Panc1 (cell line): ENCODE measurements at regions not wholly inside any gene's neighbourhood (a gene's known extent, or its start where the extent isn't known, plus 50 kb on each side); places are given as distances from the start of the nearest gene placed in this dataset.
A peak's percentile ranks its signal among the peaks of the same experiment; 100 is the strongest.

Experiments
- ATAC-seq: fragments of 200-7000 bp; cut with Tn5 transposase; 2 replicates; pipeline ENCODE4 v1.9.1; 2020; ENCODE audit warnings: mild to moderate bottlenecking, moderate library complexity
- BruUV-seq: library from RNA; stranded (reverse); fragments of 400-500 nt; replicated peaks from 2 replicates; lab custom pipeline; 2021; lab: Mats Ljungman, UMichigan
- CTCF ChIA-PET: fragments of 300-600 bp; sonication (Branson Sonifier 250); formaldehyde crosslinking; loops from one replicate; lab custom pipeline; 2022; ENCODE audit warnings: antibody characterized with exemption; lab: Charles Lee
- POLR2A ChIA-PET: fragments of 300-600 bp; sonication (Branson Sonifier 250); formaldehyde crosslinking; loops from one replicate; lab custom pipeline; 2022; ENCODE audit warnings: antibody characterized with exemption; lab: Charles Lee
- DNase-seq: peaks from one replicate; pipeline ENCODE4 v3.0.0-alpha.2; 2010; ENCODE audit warnings: low read depth, low spot score
- H3K27ac ChIP-seq: 2 replicates; pipeline ENCODE4 v1.5.1; 2011; ENCODE audit warnings: mild to moderate bottlenecking, low read length, inconsistent platforms
- H3K27me3 ChIP-seq: fragments of 200-500 bp; sonication (Bioruptor generic); 2 replicates; pipeline ENCODE4 v1.6.0; 2014; ENCODE audit warnings: low read length, inconsistent platforms; ENCODE audit not compliant: control insufficient read depth, insufficient read depth
- H3K36me3 ChIP-seq: fragments of 200-500 bp; sonication (Bioruptor generic); 2 replicates; pipeline ENCODE4 v1.5.1; 2014; ENCODE audit warnings: inconsistent platforms, mild to moderate bottlenecking, low read length, moderate library complexity; ENCODE audit not compliant: control insufficient read depth, insufficient read depth
- H3K4me1 ChIP-seq: 2 replicates; pipeline ENCODE4 v1.5.1; 2011; ENCODE audit warnings: inconsistent platforms, mild to moderate bottlenecking, low read length, moderate library complexity; ENCODE audit not compliant: control insufficient read depth, insufficient read depth
- H3K4me3 ChIP-seq, 2 experiments: 2 replicates each; pipeline ENCODE4 v1.5.1; 2011 to 2012; ENCODE audit warnings: low read depth in 2 of 2, low read length in 2 of 2, mild to moderate bottlenecking in 2 of 2, inconsistent platforms in 1 of 2, moderate library complexity in 1 of 2
- H3K9me3 ChIP-seq: fragments of 200-500 bp; sonication (Bioruptor generic); 2 replicates; pipeline ENCODE4 v1.5.1; 2014; ENCODE audit warnings: low read depth, mild to moderate bottlenecking, inconsistent platforms, low read length, moderate library complexity; ENCODE audit not compliant: control insufficient read depth, insufficient read depth
- POLR2AphosphoS5 ChIP-seq: IDR thresholded peaks from 2 replicates; pipeline ENCODE4 v1.6.1; 2012; ENCODE audit warnings: mild to moderate bottlenecking, low read depth, low read length, moderate library complexity
- SIN3A ChIP-seq: IDR thresholded peaks from 2 replicates; pipeline ENCODE4 v1.6.1; 2012; ENCODE audit warnings: low read depth, mild to moderate bottlenecking, low read length, moderate library complexity, borderline replicate concordance; ENCODE audit not compliant: insufficient read depth
- TCF7L2 ChIP-seq: IDR thresholded peaks from 2 replicates; pipeline ENCODE4 v1.6.1; 2011; ENCODE audit warnings: mild to moderate bottlenecking, low read depth, low read length, inconsistent platforms
- in situ Hi-C: cut with HindIII; loops from 2 replicates; pipeline ENCODE4 v1.10.0; 2016; ENCODE audit warnings: low sequenced_read_pairs, low pct_unique_long_range_greater_than_20kb
- intact Hi-C: fragments of 100-400 bp; cut with micrococcal nuclease; formaldehyde crosslinking; loops from one replicate; pipeline ENCODE4 v1.10.0; 2022; ENCODE audit not compliant: unreplicated experiment
- TF ChIP-seq, protein P1 (sequence below), 2 experiments: IDR thresholded peaks; 2 replicates each; pipeline ENCODE4 v1.6.1; 2011 to 2012; ENCODE audit warnings: low read depth in 2 of 2, control low read depth in 1 of 2, low read length in 1 of 2, mild to moderate bottlenecking in 1 of 2, moderate library complexity in 1 of 2; ENCODE audit not compliant: insufficient read depth in 1 of 2
- TF ChIP-seq, protein P2 (sequence below): fragments of 450-650 bp; IDR thresholded peaks from 2 replicates; pipeline ENCODE4 v1.5.1; 2017; ENCODE audit warnings: mild to moderate bottlenecking

DNA sequence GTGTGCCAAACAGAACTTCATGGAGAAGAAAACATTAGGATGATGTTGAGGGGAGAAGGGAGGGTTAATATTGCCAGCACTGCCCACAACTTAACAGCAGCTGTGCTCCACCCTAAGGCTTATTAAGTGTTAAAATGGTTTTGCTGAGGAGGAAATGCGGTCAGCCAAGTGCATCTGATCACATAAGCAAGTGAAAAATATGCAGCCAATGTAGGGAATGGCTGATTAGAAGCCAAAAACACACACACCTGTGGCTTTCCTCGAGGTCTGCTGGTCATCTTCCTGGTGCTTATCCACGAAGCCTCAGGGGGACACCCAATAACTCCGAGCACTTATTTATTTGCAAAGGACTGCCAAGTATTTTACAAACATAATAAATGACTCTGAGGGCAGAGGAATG is 66.3 kb upstream of the GPR45 start:
- no peak for ATAC-seq
- no peak for DNase-seq
- peaks cover 4% of the 10 kb centered on the region; the same call in 1 of the 2 replicates for H3K4me1 ChIP-seq
- in situ Hi-C loops, result no loop called here
- TF ChIP-seq, protein P1, sequence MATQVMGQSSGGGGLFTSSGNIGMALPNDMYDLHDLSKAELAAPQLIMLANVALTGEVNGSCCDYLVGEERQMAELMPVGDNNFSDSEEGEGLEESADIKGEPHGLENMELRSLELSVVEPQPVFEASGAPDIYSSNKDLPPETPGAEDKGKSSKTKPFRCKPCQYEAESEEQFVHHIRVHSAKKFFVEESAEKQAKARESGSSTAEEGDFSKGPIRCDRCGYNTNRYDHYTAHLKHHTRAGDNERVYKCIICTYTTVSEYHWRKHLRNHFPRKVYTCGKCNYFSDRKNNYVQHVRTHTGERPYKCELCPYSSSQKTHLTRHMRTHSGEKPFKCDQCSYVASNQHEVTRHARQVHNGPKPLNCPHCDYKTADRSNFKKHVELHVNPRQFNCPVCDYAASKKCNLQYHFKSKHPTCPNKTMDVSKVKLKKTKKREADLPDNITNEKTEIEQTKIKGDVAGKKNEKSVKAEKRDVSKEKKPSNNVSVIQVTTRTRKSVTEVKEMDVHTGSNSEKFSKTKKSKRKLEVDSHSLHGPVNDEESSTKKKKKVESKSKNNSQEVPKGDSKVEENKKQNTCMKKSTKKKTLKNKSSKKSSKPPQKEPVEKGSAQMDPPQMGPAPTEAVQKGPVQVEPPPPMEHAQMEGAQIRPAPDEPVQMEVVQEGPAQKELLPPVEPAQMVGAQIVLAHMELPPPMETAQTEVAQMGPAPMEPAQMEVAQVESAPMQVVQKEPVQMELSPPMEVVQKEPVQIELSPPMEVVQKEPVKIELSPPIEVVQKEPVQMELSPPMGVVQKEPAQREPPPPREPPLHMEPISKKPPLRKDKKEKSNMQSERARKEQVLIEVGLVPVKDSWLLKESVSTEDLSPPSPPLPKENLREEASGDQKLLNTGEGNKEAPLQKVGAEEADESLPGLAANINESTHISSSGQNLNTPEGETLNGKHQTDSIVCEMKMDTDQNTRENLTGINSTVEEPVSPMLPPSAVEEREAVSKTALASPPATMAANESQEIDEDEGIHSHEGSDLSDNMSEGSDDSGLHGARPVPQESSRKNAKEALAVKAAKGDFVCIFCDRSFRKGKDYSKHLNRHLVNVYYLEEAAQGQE (IDR thresholded peaks at IDR 0.05; ENCODE audit: insufficient read depth in 1 of 2, low read depth in 2 of 2, low read length in 1 of 2), result no peak
- TF ChIP-seq POLR2AphosphoS5 (no peak), SIN3A (no peak), TCF7L2 (no peak)
- H3K9me3 ChIP-seq, result no peaks in the 10 kb centered on the region
- H3K27ac ChIP-seq, result no peak overlapping the region
- no peaks in the 10 kb centered on the region for H3K36me3 ChIP-seq
- ChIA-PET CTCF (no interaction called here), POLR2A (interaction anchor here (0.6 kb wide), 1 partner anchor 61 kb away, joined by 3 read pairs; no protein-coding TSS in a partner anchor)
- BruUV-seq, result no TSS peak
- peaks cover 7% of the 10 kb centered on the region for H3K27me3 ChIP-seq
- no peak overlapping the region for H3K4me3 ChIP-seq
- intact Hi-C loops, result no loop called here

- intact Hi-C loops (no loop called here), in situ Hi-C loops (no loop called here)
- DNase-seq, result no peak
- Histone ChIP-seq H3K27ac (no peak overlapping the region), H3K27me3 (peaks cover 7% of the 10 kb centered on the region), H3K4me1 (peaks cover 4% of the 10 kb centered on the region; the same call in 1 of the 2 replicates), H3K9me3 (no peaks in the 10 kb centered on the region), H3K4me3 (no peak overlapping the region), H3K36me3 (no peaks in the 10 kb centered on the region)
- peak; percentile 58; the same call in 1 of the 2 replicates for ATAC-seq
- TF ChIP-seq TCF7L2 (no peak), SIN3A (no peak), POLR2AphosphoS5 (no peak)
- TF ChIP-seq, protein P2, sequence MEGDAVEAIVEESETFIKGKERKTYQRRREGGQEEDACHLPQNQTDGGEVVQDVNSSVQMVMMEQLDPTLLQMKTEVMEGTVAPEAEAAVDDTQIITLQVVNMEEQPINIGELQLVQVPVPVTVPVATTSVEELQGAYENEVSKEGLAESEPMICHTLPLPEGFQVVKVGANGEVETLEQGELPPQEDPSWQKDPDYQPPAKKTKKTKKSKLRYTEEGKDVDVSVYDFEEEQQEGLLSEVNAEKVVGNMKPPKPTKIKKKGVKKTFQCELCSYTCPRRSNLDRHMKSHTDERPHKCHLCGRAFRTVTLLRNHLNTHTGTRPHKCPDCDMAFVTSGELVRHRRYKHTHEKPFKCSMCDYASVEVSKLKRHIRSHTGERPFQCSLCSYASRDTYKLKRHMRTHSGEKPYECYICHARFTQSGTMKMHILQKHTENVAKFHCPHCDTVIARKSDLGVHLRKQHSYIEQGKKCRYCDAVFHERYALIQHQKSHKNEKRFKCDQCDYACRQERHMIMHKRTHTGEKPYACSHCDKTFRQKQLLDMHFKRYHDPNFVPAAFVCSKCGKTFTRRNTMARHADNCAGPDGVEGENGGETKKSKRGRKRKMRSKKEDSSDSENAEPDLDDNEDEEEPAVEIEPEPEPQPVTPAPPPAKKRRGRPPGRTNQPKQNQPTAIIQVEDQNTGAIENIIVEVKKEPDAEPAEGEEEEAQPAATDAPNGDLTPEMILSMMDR, result no peak
- TF ChIP-seq, protein P1 (IDR thresholded peaks at IDR 0.05; ENCODE audit: insufficient read depth in 1 of 2, low read depth in 2 of 2, low read length in 1 of 2), result no peak
- no TSS peak for BruUV-seq
- ChIA-PET CTCF (no interaction called here), POLR2A (no interaction called here)
Observed at GRCh38 chr2:105176429-105176828, 65.1 kb upstream of the GPR45 start.
